ENCODE measurements at regions not wholly inside any gene's neighbourhood (a gene's known extent, or its start where the extent isn't known, plus 50 kb on each side); places are given as distances from the start of the nearest gene placed in this dataset.

GRCh38 chr9:13484186-13484585 is 204.7 kb upstream of the MPDZ start:
- CTCF ChIA-PET = no interaction called here
- no peaks in the 10 kb centered on the region for H3K4me1 ChIP-seq (ENCODE audit: insufficient read depth, low read length, poor library complexity, severe bottlenecking)
- no peaks in the 10 kb centered on the region for H3K36me3 ChIP-seq (ENCODE audit: insufficient read depth, low read length, poor library complexity, severe bottlenecking)
- no peaks in the 10 kb centered on the region for H3K9me3 ChIP-seq (ENCODE audit: low read depth, low read length, poor library complexity, severe bottlenecking)
- no peak overlapping the region for H3K27ac ChIP-seq (ENCODE audit: low read depth, low read length, poor library complexity, severe bottlenecking)
- H3K4me3 ChIP-seq (ENCODE audit: low read depth, low read length, poor library complexity, severe bottlenecking) = no peak overlapping the region
- no peak for DNase-seq (ENCODE audit: low spot score)
- no TSS peak for BruUV-seq (replicated peaks)
- POLR2A ChIA-PET (ENCODE audit: low non-redundant PET) = no interaction called here
- no peak for TF ChIP-seq EZH2 (IDR thresholded peaks at IDR 0.05; ENCODE audit: borderline replicate concordance, low read depth, low read length, poor library complexity, severe bottlenecking)
- TF ChIP-seq, protein P1, sequence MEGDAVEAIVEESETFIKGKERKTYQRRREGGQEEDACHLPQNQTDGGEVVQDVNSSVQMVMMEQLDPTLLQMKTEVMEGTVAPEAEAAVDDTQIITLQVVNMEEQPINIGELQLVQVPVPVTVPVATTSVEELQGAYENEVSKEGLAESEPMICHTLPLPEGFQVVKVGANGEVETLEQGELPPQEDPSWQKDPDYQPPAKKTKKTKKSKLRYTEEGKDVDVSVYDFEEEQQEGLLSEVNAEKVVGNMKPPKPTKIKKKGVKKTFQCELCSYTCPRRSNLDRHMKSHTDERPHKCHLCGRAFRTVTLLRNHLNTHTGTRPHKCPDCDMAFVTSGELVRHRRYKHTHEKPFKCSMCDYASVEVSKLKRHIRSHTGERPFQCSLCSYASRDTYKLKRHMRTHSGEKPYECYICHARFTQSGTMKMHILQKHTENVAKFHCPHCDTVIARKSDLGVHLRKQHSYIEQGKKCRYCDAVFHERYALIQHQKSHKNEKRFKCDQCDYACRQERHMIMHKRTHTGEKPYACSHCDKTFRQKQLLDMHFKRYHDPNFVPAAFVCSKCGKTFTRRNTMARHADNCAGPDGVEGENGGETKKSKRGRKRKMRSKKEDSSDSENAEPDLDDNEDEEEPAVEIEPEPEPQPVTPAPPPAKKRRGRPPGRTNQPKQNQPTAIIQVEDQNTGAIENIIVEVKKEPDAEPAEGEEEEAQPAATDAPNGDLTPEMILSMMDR (conservative IDR thresholded peaks at IDR 0.05; ENCODE audit: low read depth, low read length) = no peak
- H3K27me3 ChIP-seq (replicated peaks; ENCODE audit: insufficient read depth, low read depth, low read length, poor library complexity) = peaks cover 11% of the 10 kb centered on the region
- intact Hi-C loops (cut with micrococcal nuclease; ENCODE audit: unreplicated experiment) = no loop called here

GRCh38 chr9:13481274-13481673 is 201.8 kb upstream of the MPDZ start:
- CTCF ChIA-PET = no interaction called here
- Histone ChIP-seq H3K36me3 (ENCODE audit: insufficient read depth, low read length, poor library complexity, severe bottlenecking) (no peaks in the 10 kb centered on the region), H3K4me3 (ENCODE audit: low read depth, low read length, poor library complexity, severe bottlenecking) (no peak overlapping the region), H3K4me1 (ENCODE audit: insufficient read depth, low read length, poor library complexity, severe bottlenecking) (no peaks in the 10 kb centered on the region), H3K27me3 (replicated peaks; ENCODE audit: insufficient read depth, low read depth, low read length, poor library complexity) (no peaks in the 10 kb centered on the region), H3K9me3 (ENCODE audit: low read depth, low read length, poor library complexity, severe bottlenecking) (no peaks in the 10 kb centered on the region), H3K27ac (ENCODE audit: low read depth, low read length, poor library complexity, severe bottlenecking) (no peak overlapping the region)
- BruUV-seq (replicated peaks) = no TSS peak
- no peak for DNase-seq (ENCODE audit: low spot score)
- no peak for TF ChIP-seq EZH2 (IDR thresholded peaks at IDR 0.05; ENCODE audit: borderline replicate concordance, low read depth, low read length, poor library complexity, severe bottlenecking)
- TF ChIP-seq, protein P1 (conservative IDR thresholded peaks at IDR 0.05; ENCODE audit: low read depth, low read length) = no peak
- POLR2A ChIA-PET (ENCODE audit: low non-redundant PET) = interaction anchor here (0.6 kb wide), 1 partner anchor 26 kb away, joined by 3 read pairs; no protein-coding TSS in a partner anchor
- intact Hi-C loops (cut with micrococcal nuclease; ENCODE audit: unreplicated experiment) = no loop called here

DNA sequence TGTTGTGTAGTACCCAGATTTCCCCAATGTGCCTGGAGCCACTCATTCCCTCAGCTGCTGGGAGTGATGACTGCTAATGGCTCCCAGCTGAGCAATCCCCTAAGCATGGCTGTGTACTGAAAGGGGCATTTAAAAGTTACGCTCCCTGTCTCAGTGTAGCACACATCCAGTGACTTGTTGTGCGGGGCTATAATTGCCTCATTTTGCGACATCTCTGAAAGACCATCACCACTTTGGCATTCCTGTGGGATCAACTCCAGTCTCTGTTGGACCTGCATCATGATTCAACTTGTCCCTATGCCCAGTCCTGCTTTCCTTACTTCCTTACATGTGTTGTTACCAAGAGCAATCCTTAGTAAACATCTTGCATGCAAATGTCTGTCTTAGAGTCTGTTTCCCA is 201.2 kb upstream of the MPDZ start:
- no peaks in the 10 kb centered on the region for H3K36me3 ChIP-seq (ENCODE audit: insufficient read depth, low read length, poor library complexity, severe bottlenecking)
- H3K4me3 ChIP-seq (ENCODE audit: low read depth, low read length, poor library complexity, severe bottlenecking) = no peak overlapping the region
- TF ChIP-seq EZH2 (IDR thresholded peaks at IDR 0.05; ENCODE audit: borderline replicate concordance, low read depth, low read length, poor library complexity, severe bottlenecking) = no peak
- TF ChIP-seq, protein P1 (conservative IDR thresholded peaks at IDR 0.05; ENCODE audit: low read depth, low read length) = no peak
- ChIA-PET CTCF (no interaction called here), POLR2A (ENCODE audit: low non-redundant PET) (no interaction called here)
- no peak for DNase-seq (ENCODE audit: low spot score)
- BruUV-seq (replicated peaks) = no TSS peak
- intact Hi-C loops (cut with micrococcal nuclease; ENCODE audit: unreplicated experiment) = no loop called here
- H3K4me1 ChIP-seq (ENCODE audit: insufficient read depth, low read length, poor library complexity, severe bottlenecking) = no peaks in the 10 kb centered on the region
- H3K27me3 ChIP-seq (replicated peaks; ENCODE audit: insufficient read depth, low read depth, low read length, poor library complexity) = no peaks in the 10 kb centered on the region
- peaks cover 4% of the 10 kb centered on the region for H3K9me3 ChIP-seq (ENCODE audit: low read depth, low read length, poor library complexity, severe bottlenecking)
- H3K27ac ChIP-seq (ENCODE audit: low read depth, low read length, poor library complexity, severe bottlenecking) = no peak overlapping the region

Data from A673 (cell line).